Epithelial cell of esophagus (primary cell): ENCODE measurements at regions not wholly inside any gene's neighbourhood (a gene's known extent, or its start where the extent isn't known, plus 50 kb on each side); places are given as distances from the start of the nearest gene placed in this dataset.

ENCODE experiments used
- DNase-seq: peaks from one replicate; pipeline ENCODE4 v3.0.0; 2010; ENCODE audit warnings: low read depth
- H3K4me3 ChIP-seq: 2 replicates; pipeline ENCODE4 v1.5.1; 2011; ENCODE audit warnings: mild to moderate bottlenecking, low read length, control low read depth
- CTCF ChIP-seq: IDR thresholded peaks from 2 replicates; pipeline ENCODE4 v1.5.1; 2011; ENCODE audit warnings: low read depth, mild to moderate bottlenecking, low read length, control low read depth, inconsistent platforms; ENCODE audit not compliant: insufficient read depth; ENCODE audit errors: missing control alignments

DNA sequence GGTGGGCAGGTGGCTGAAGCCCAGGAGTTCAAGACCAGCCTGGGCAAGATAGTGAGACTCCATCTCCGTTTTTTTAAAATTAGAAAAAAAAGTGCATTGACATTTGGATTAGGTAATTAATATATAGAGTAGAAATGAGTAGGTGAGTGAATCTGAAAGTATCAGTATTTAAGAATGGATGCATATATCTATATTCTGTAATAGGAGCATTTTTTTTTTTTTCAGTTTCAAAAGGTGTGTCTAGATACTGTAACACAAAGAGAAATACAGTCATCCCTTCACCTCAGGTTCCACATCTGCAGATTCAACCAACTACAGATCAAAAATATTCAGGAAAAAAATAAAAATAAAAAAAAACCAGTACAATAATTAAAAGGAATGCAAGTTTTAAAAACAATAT is 50.8 kb downstream of the RBM27 start:
- H3K4me3 ChIP-seq: no peak overlapping the region
- no peak for TF ChIP-seq CTCF

GRCh38 chr5:146273109-146273508 is 65.5 kb upstream of the POU4F3 start:
- no peak for TF ChIP-seq CTCF
- no peak for DNase-seq
- H3K4me3 ChIP-seq: no peak overlapping the region

More for the DNA sequence above, 50.8 kb downstream of the RBM27 start:
- DNase-seq: no peak

DNA sequence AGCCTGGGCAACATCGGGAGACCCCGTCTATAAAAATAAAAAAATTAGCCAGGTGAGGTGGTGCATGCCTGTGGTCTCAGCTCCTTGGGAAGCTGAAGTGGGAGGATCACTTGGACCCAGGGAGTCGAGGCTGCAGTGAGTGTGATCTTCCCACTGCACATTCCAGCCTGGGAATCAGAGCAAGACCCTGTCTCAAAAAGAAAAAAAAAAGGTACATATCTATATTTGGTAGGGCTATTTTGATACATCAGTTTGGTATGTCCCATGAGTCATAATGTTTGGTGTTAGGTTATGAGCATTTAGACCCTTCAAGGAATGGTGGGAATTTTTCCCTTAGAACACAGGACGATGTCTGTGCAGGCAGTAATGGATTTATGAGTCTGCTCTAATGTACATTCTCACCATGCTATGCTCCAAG is 55.3 kb upstream of the POU4F3 start:
- H3K4me3 ChIP-seq: no peak overlapping the region
- peak; percentile 87 for DNase-seq
- TF ChIP-seq CTCF: no peak

DNA sequence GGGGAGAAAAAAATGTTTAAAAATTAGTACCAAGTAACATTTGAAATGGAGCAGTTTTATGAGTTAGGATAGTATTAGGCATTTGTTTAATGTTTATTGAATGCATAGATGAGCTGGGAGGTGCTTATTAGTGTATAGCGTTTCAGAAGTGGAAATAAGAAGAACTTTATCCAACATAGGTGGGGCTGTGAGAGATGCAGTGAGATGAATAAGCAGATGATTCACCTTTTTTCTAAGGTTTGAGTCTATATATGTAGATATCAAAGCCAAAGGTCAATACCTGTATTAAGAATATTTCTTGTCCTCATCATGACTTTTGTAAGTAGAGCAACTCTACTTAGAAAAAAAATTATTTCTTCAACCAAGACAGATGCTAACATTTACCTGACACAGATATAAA is 54.6 kb upstream of the POU4F3 start:
- H3K4me3 ChIP-seq: no peak overlapping the region
- DNase-seq: peak; percentile 76
- no peak for TF ChIP-seq CTCF
